ENCODE measurements at regions not wholly inside any gene's neighbourhood (a gene's known extent, or its start where the extent isn't known, plus 50 kb on each side); places are given as distances from the start of the nearest gene placed in this dataset.

GRCh38 chr4:133379681-133380438, 230.8 kb downstream of the PCDH10 start:
- TF ChIP-seq CTCF (IDR thresholded peaks at IDR 0.05), result no peak
- TF ChIP-seq EP300 (IDR thresholded peaks at IDR 0.05), result no peak

Measured in tibial nerve (tissue), 4 donors.